ENCODE measurements at regions not wholly inside any gene's neighbourhood (a gene's known extent, or its start where the extent isn't known, plus 50 kb on each side); places are given as distances from the start of the nearest gene placed in this dataset.

- no peaks in the 10 kb centered on the region for H3K79me2 ChIP-seq (replicated peaks; ENCODE audit: insufficient read depth, low read length)
- H3K36me3 ChIP-seq (ENCODE audit: insufficient read depth, low read length): no peaks in the 10 kb centered on the region
- H3K27me3 ChIP-seq (ENCODE audit: insufficient read depth, low read depth, low read length): no peaks in the 10 kb centered on the region
- H3K9me3 ChIP-seq (ENCODE audit: low read length): no peaks in the 10 kb centered on the region
- H3K9ac ChIP-seq (ENCODE audit: low read length): no peak overlapping the region
- TF ChIP-seq POLR2AphosphoS5 (IDR thresholded peaks at IDR 0.05): no peak
- H2AFZ ChIP-seq (ENCODE audit: low read depth, low read length): no peak overlapping the region
- no peak overlapping the region for H3K27ac ChIP-seq (ENCODE audit: low read length)
- H3K9me2 ChIP-seq (ENCODE audit: insufficient read depth, low read length): no peaks in the 10 kb centered on the region
- no peaks in the 10 kb centered on the region for H4K20me1 ChIP-seq (ENCODE audit: insufficient read depth)
- no peak overlapping the region for H3K4me2 ChIP-seq (ENCODE audit: low read length)
- H3F3A ChIP-seq (ENCODE audit: insufficient read depth, low read length, poor library complexity, severe bottlenecking): no peaks in the 10 kb centered on the region
- H3K4me3 ChIP-seq (ENCODE audit: low read length): no peak overlapping the region
Measured at GRCh38 chr5:88368201-88368600, 99.6 kb upstream of the TMEM161B start.

GRCh38 chr5:88364991-88365390, 96.3 kb upstream of the TMEM161B start:
- Histone ChIP-seq H3F3A (ENCODE audit: insufficient read depth, low read length, poor library complexity, severe bottlenecking) (no peaks in the 10 kb centered on the region), H3K9ac (ENCODE audit: low read length) (no peak overlapping the region), H3K9me2 (ENCODE audit: insufficient read depth, low read length) (no peaks in the 10 kb centered on the region), H2AFZ (ENCODE audit: low read depth, low read length) (no peak overlapping the region), H3K4me2 (ENCODE audit: low read length) (no peak overlapping the region), H3K79me2 (replicated peaks; ENCODE audit: insufficient read depth, low read length) (no peaks in the 10 kb centered on the region), H3K36me3 (ENCODE audit: insufficient read depth, low read length) (no peaks in the 10 kb centered on the region), H3K27ac (ENCODE audit: low read length) (no peak overlapping the region), H3K4me3 (ENCODE audit: low read length) (no peak overlapping the region), H3K9me3 (ENCODE audit: low read length) (no peaks in the 10 kb centered on the region), H3K27me3 (ENCODE audit: insufficient read depth, low read depth, low read length) (no peaks in the 10 kb centered on the region), H4K20me1 (ENCODE audit: insufficient read depth) (no peaks in the 10 kb centered on the region)
- TF ChIP-seq TAF1 (IDR thresholded peaks at IDR 0.05; ENCODE audit: low read depth) (no peak), CTCF (IDR thresholded peaks at IDR 0.05; ENCODE audit: poor library complexity, severe bottlenecking) (no peak), RAD21 (conservative IDR thresholded peaks at IDR 0.05) (no peak), EZH2 (IDR thresholded peaks at IDR 0.05; ENCODE audit: borderline replicate concordance, insufficient read depth, low read length, poor library complexity, severe bottlenecking) (no peak), REST (IDR thresholded peaks at IDR 0.05; ENCODE audit: borderline replicate concordance) (no peak), EP300 (conservative IDR thresholded peaks at IDR 0.05; ENCODE audit: poor library complexity, severe bottlenecking) (no peak), SMC3 (conservative IDR thresholded peaks at IDR 0.05; ENCODE audit: poor library complexity) (no peak), POLR2AphosphoS5 (IDR thresholded peaks at IDR 0.05) (no peak), MXI1 (conservative IDR thresholded peaks at IDR 0.05; ENCODE audit: poor library complexity, severe bottlenecking) (no peak)

- TF ChIP-seq EP300 (conservative IDR thresholded peaks at IDR 0.05; ENCODE audit: poor library complexity, severe bottlenecking): no peak
- TF ChIP-seq EZH2 (IDR thresholded peaks at IDR 0.05; ENCODE audit: borderline replicate concordance, insufficient read depth, low read length, poor library complexity, severe bottlenecking): no peak
- no peak for TF ChIP-seq TAF1 (IDR thresholded peaks at IDR 0.05; ENCODE audit: low read depth)
- no peak for TF ChIP-seq RAD21 (conservative IDR thresholded peaks at IDR 0.05)
- TF ChIP-seq POLR2AphosphoS5 (IDR thresholded peaks at IDR 0.05): no peak
- no peak for TF ChIP-seq CTCF (IDR thresholded peaks at IDR 0.05; ENCODE audit: poor library complexity, severe bottlenecking)
- no peak for TF ChIP-seq MXI1 (conservative IDR thresholded peaks at IDR 0.05; ENCODE audit: poor library complexity, severe bottlenecking)
- no peak for TF ChIP-seq REST (IDR thresholded peaks at IDR 0.05; ENCODE audit: borderline replicate concordance)
Measured at GRCh38 chr5:88355490-88356050, 86.9 kb upstream of the TMEM161B start.

More at GRCh38 chr5:88355490-88356050, 86.9 kb upstream of the TMEM161B start:
- Histone ChIP-seq H3K9me2 (ENCODE audit: insufficient read depth, low read length) (no peaks in the 10 kb centered on the region), H3K9me3 (ENCODE audit: low read length) (no peaks in the 10 kb centered on the region), H3K36me3 (ENCODE audit: insufficient read depth, low read length) (no peaks in the 10 kb centered on the region), H4K20me1 (ENCODE audit: insufficient read depth) (no peaks in the 10 kb centered on the region), H3K4me2 (ENCODE audit: low read length) (no peak overlapping the region), H3K79me2 (replicated peaks; ENCODE audit: insufficient read depth, low read length) (no peaks in the 10 kb centered on the region), H3K27me3 (ENCODE audit: insufficient read depth, low read depth, low read length) (no peaks in the 10 kb centered on the region), H3K9ac (ENCODE audit: low read length) (no peak overlapping the region), H3F3A (ENCODE audit: insufficient read depth, low read length, poor library complexity, severe bottlenecking) (no peaks in the 10 kb centered on the region), H3K27ac (ENCODE audit: low read length) (no peak overlapping the region), H3K4me3 (ENCODE audit: low read length) (no peak overlapping the region), H2AFZ (ENCODE audit: low read depth, low read length) (no peak overlapping the region)

All from neural cell (in vitro differentiated cells).